IPS-NIHi7 (cell line): ENCODE measurements at regions not wholly inside any gene's neighbourhood (a gene's known extent, or its start where the extent isn't known, plus 50 kb on each side); places are given as distances from the start of the nearest gene placed in this dataset.

Experiments used
- DNase-seq: peaks from one replicate; pipeline ENCODE4 v3.0.0; 2012; ENCODE audit warnings: mixed read lengths; ENCODE audit errors: extremely low spot score

- DNase-seq = no peak
These were observed 1330.4 kb downstream of the TBC1D22A start for GRCh38 chr22:48092866-48093265.

GRCh38 chr22:48091656-48092223, 1329.3 kb downstream of the TBC1D22A start:
- DNase-seq = no peak

GRCh38 chr22:48091060-48091650, 1328.7 kb downstream of the TBC1D22A start:
- DNase-seq = no peak

- no peak for DNase-seq
These were observed 1327.9 kb downstream of the TBC1D22A start for GRCh38 chr22:48090332-48090672.

- no peak for DNase-seq
These were observed 1327.3 kb downstream of the TBC1D22A start for GRCh38 chr22:48089601-48090331.

GRCh38 chr22:48088926-48089536, 1326.6 kb downstream of the TBC1D22A start:
- DNase-seq = no peak

- no peak for DNase-seq
These were observed 1325.8 kb downstream of the TBC1D22A start for GRCh38 chr22:48088251-48088650.

GRCh38 chr22:48085901-48086645, 1323.6 kb downstream of the TBC1D22A start:
- no peak for DNase-seq

- DNase-seq = no peak
These were observed 1322.2 kb downstream of the TBC1D22A start for GRCh38 chr22:48084729-48085050.

GRCh38 chr22:48084041-48084728, 1321.7 kb downstream of the TBC1D22A start:
- DNase-seq = no peak

GRCh38 chr22:48083502-48083901, 1321.1 kb downstream of the TBC1D22A start:
- DNase-seq = no peak

GRCh38 chr22:48082284-48082683, 1319.8 kb downstream of the TBC1D22A start:
- no peak for DNase-seq

GRCh38 chr22:48081281-48081680, 1318.8 kb downstream of the TBC1D22A start:
- no peak for DNase-seq

- DNase-seq = no peak
These were observed 1318.1 kb downstream of the TBC1D22A start for GRCh38 chr22:48080316-48081165.

GRCh38 chr22:48079505-48080290, 1317.2 kb downstream of the TBC1D22A start:
- no peak for DNase-seq

- DNase-seq = no peak
These were observed 1316.4 kb downstream of the TBC1D22A start for GRCh38 chr22:48078825-48079224.

- no peak for DNase-seq
These were observed 1315.2 kb downstream of the TBC1D22A start for GRCh38 chr22:48077699-48078098.

GRCh38 chr22:48076008-48076407, 1313.6 kb downstream of the TBC1D22A start:
- DNase-seq = no peak

- no peak for DNase-seq
These were observed 1313.2 kb downstream of the TBC1D22A start for GRCh38 chr22:48075604-48076003.

GRCh38 chr22:48072777-48073176, 1310.3 kb downstream of the TBC1D22A start:
- DNase-seq = peak; percentile 87
